Fibroblast of mammary gland (primary cell): ENCODE measurements at regions not wholly inside any gene's neighbourhood (a gene's known extent, or its start where the extent isn't known, plus 50 kb on each side); places are given as distances from the start of the nearest gene placed in this dataset.

Source experiments
- DNase-seq: peaks from one replicate; pipeline ENCODE4 v3.0.0-alpha.2; 2010; ENCODE audit warnings: low read depth
- H3K4me3 ChIP-seq: 2 replicates; pipeline ENCODE4 v1.5.1; 2011; ENCODE audit warnings: low read depth, mild to moderate bottlenecking, low read length, moderate library complexity; ENCODE audit not compliant: control insufficient read depth
- CTCF ChIP-seq: conservative IDR thresholded peaks from 2 replicates; pipeline ENCODE4 v1.5.1; 2011; ENCODE audit warnings: low read depth, low read length, inconsistent platforms; ENCODE audit not compliant: control insufficient read depth, insufficient read depth

GRCh38 chrX:86887341-86887740 is 630.3 kb upstream of the KLHL4 start:
- no peak overlapping the region for H3K4me3 ChIP-seq
- TF ChIP-seq CTCF = no peak
- no peak for DNase-seq

GRCh38 chrX:86910027-86910426 is 607.6 kb upstream of the KLHL4 start:
- H3K4me3 ChIP-seq = no peak overlapping the region
- DNase-seq = no peak
- no peak for TF ChIP-seq CTCF

- DNase-seq = no peak
- no peak overlapping the region for H3K4me3 ChIP-seq
- no peak for TF ChIP-seq CTCF
Observed at GRCh38 chrX:86910602-86911311, 606.8 kb upstream of the KLHL4 start.

- no peak overlapping the region for H3K4me3 ChIP-seq
- no peak for DNase-seq
- TF ChIP-seq CTCF = no peak
Observed at GRCh38 chrX:86914569-86914968, 603.0 kb upstream of the KLHL4 start.

- H3K4me3 ChIP-seq = no peak overlapping the region
- no peak for TF ChIP-seq CTCF
- DNase-seq = no peak
Observed at GRCh38 chrX:86917959-86918358, 599.6 kb upstream of the KLHL4 start.

GRCh38 chrX:86930419-86930818 is 587.2 kb upstream of the KLHL4 start:
- DNase-seq = no peak
- TF ChIP-seq CTCF = no peak
- no peak overlapping the region for H3K4me3 ChIP-seq

GRCh38 chrX:86935988-86936387 is 581.6 kb upstream of the KLHL4 start:
- H3K4me3 ChIP-seq = no peak overlapping the region
- no peak for DNase-seq
- no peak for TF ChIP-seq CTCF
